ENCODE measurements at regions not wholly inside any gene's neighbourhood (a gene's known extent, or its start where the extent isn't known, plus 50 kb on each side); places are given as distances from the start of the nearest gene placed in this dataset.

DNA sequence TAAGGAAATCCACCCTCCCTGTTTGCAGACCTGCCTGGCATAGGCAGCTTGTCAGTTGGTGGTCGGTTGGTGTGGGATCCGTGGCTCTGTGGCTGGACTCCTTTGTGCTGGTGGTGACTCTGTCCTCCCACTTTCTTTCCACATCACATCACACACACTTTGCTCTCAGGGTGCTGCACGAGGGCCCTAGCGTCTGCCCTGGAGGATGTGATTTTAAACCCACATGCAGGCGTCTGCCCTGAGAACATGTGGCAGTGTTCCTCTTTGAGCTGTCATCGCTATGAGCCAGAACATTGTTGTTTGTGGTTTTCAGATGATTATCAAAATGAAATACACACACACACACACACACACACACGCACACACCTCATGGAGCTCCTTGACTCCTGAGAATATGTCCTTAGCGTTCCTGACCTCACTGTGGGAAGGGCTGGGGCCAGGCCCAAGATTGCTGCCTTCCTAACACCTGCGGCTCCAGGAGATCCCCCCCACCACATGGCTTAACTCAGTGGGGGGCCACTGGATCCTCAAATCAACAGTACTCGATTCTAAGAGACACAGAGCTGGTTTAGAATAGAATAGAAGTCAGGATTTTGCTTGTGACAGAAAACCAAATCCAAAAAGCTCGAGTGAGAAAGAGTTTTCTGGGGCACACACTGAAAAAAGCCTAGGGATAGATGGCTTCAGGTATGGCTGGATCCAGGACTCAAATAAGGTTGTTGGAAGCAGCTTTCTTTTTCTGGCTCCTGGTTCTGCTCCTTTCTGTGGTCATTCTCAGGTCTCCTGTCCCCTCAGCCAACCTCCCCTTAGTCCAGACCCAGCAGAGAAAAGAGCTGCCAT, 54.8 kb downstream of the RTP5 start:
- DNase-seq (ENCODE audit: extremely low read depth in 1 of 2, low read depth in 1 of 2): no peak

DNA sequence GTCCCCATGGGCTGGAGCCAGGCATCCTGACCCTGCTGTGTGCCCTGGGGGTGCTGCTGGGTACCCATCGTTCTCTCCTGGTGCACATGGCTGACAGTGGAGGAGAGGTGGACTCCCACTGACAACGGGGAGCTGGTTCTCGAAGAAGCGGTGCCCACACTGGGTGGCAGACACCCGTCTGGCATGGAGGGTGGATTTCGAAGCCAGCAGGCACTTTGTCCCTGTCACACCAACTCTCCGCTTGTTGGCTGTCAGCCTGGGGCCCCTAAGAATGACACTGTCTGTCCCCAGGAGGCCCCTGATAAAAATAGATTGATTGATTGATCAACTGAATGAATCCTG, 55.4 kb downstream of the RTP5 start:
- no peak for DNase-seq (ENCODE audit: extremely low read depth in 1 of 2, low read depth in 1 of 2)

DNA sequence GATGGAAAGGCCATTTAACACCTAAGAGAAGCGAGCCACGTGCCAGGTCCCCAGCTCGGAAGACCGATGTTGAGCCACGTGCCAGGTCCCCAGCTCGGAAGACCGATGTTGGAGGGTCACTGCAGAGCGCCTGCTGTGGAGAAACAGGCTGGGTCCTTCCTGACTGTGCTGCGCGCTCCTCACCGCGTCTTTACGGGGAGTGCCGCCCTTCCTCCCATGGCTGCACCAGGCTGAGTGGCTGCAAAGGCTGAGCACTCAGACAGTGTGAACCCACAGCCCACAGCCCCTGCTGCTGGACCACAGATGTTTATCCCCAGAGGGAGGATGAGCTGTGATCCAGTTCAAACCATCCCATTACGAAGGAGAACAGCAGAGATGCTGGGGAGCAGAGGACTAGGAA, 55.7 kb downstream of the RTP5 start:
- no peak for DNase-seq (ENCODE audit: extremely low read depth in 1 of 2, low read depth in 1 of 2)

DNA sequence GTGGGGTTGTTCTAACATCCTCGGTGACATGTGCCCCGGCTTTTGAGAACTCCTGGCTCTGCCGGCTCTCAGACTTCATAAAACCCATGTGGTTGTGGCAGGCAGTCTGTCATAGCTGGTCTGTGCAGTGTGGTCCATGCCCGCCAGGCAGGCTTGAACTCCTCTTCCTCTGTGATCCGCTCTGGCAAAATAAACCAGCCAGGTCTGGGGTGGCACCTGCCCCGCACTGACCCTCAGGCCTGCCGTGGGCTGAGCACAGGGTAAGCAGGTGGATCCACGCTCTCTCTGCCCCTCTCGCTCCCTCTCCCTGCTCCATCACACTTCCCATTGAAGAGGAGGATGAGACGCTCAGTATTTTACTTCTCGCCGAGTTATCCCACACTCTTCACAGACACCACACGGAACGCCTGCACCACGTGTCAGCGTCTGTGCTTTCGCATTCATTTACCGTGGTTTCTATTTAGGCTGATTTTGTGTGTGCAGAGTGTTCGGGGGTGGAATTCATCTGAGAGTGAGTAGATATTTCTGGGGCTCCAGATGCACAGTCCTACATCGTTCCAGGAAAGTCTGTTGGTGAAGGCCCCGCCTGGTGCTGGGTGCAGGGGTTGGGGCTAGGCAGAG, 56.4 kb downstream of the RTP5 start:
- DNase-seq (ENCODE audit: extremely low read depth in 1 of 2, low read depth in 1 of 2): no peak

- DNase-seq (ENCODE audit: extremely low read depth in 1 of 2, low read depth in 1 of 2): no peak
Measured at GRCh38 chr2:241926541-241927311, 57.2 kb downstream of the RTP5 start.

DNA sequence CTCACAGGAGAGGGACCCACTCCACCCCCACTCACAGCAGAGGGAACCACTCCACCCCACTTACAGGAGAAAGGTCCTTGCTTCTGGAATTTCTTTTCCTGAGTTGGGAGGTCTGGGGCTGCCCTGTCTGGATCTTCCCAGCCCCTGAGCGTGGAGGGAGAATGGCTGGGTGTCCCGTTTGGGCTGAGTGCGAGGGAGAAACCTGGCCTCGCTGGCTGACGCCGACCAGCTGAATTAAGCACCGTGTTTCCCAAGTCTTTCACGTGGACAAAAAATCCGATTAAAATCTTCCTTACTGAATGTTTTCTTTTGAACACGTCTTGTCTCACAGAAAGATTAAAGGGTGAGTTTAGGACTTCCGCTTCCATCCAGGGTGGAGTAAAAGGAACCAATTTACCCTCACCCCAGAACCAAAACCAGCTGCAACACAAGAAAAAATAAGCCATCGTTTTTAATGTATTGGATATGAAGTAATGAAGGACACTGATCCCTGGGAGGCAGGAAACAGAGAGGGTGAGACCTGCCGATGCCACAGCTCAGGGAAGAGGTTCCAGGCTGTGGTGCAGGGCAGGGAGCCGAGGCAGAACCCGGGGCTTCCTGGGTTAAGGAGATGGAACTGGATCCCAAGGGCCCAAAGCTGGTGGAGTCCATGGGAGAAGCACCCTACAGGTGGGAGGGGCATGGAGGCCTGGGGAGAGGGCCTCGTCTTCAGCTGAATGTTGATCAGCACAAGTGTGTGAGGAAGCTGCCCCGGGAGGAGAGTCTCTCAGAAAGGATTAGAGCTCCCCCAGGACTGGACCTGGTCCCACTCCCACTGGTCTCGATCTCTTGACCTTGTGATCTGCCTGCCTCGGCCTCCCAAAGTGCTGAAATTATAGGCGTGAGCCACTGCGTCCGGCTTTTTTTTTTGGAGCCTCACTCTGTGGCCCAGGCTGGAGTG, 60.3 kb downstream of the RTP5 start:
- DNase-seq (ENCODE audit: extremely low read depth in 1 of 2, low read depth in 1 of 2): no peak

DNA sequence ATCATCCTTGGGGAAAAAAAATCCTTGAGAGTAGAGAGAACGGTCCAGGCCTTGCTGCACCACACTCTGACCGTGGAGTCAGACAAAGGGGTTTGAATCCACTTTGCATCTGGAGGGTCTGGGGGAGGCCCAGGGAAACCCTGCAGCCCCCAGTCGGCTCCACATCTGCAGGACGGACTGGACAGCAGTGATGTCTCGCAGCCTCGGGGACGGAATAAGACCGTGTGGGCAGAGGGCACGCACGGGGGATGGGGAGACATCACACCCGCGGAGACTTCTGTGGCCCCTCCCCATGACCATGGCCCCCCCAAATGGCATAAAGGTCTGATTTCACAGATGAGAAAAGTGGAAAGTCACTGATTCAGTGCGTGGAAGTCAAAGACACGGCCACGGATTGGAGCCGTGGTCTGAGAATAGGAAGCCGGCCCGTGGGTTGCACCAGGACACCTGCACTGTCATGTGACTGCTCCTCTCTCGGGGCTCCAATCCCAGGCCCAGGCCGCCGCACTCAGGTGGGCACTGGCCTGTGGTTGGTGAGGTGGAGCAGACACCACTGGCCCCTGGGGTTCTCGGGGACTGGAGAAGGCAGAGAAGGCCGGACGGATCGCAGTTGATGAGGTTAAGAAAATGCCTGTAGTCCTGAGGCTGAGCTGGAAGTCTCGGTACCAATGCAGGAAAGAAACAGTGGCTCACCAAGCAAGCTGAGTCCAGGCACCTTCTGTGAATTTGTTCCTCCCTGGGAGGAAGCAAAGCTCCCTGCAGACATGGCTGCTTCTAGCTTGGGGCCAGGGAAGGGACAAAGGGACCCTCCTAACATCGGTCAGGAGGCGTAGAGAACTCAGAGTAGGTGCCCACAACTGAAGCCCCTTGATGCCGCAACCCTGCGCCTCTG, 61.8 kb downstream of the RTP5 start:
- no peak for DNase-seq (ENCODE audit: extremely low read depth in 1 of 2, low read depth in 1 of 2)

DNA sequence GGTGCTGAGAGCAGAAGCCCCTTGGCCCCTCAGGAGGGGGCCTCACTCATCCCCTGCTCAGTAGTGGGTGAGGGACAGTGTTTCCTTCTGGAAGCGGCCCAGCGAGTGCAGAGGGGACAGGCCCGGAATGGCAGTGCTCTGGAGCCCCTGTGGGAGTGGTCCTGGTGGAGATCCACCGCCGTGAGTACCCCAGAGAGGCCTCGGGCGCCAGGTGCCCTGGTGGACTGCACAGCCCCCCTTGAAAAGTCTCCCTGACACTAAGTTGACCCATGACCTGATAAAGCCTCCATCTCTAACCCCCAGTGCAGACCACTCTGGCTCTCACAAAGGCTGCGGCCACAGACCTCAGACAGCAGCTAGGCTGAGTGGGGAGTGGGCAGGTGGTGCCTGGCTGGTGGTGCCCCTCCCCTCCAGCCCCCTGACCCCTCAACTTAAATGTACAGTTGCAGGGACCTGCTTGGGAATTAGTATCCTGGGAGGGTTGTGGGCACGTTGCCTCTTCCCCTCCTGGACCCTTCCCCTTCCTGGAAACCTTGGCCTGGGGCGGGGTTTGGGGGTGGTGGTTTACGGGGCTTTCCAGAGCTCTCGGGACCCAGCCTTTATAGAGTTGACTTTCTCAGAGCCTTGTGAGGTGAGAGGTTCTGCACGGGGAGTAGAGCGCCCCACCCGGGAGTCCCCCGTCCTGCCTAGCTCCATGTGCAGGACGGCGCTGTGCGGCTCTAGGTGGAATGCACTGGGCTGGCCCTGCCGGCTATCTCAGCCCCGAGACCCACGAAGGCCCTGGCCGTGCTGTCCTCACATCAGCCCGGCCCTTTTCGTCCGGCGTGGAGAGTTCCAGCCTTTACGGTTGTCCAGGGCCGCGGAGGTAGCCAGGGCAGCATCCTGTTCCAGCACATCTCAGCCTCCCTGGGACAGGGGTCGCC, 62.7 kb downstream of the RTP5 start:
- no peak for DNase-seq (ENCODE audit: extremely low read depth in 1 of 2, low read depth in 1 of 2)

DNA sequence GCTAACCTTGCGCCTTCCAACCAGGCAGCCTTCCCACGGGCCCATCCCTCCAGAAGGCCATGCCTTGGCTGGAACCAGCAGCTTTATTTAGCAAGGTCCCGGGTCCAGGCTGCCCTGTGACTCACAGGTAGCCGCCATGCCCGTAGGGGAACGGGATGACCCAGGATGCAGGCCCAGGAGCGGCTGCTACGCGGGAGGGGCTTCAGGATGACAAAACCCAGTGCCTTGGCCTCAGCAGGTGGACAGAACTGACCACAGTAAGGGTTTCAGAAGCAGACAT, 63.3 kb downstream of the RTP5 start:
- DNase-seq (ENCODE audit: extremely low read depth in 1 of 2, low read depth in 1 of 2): no peak

DNA sequence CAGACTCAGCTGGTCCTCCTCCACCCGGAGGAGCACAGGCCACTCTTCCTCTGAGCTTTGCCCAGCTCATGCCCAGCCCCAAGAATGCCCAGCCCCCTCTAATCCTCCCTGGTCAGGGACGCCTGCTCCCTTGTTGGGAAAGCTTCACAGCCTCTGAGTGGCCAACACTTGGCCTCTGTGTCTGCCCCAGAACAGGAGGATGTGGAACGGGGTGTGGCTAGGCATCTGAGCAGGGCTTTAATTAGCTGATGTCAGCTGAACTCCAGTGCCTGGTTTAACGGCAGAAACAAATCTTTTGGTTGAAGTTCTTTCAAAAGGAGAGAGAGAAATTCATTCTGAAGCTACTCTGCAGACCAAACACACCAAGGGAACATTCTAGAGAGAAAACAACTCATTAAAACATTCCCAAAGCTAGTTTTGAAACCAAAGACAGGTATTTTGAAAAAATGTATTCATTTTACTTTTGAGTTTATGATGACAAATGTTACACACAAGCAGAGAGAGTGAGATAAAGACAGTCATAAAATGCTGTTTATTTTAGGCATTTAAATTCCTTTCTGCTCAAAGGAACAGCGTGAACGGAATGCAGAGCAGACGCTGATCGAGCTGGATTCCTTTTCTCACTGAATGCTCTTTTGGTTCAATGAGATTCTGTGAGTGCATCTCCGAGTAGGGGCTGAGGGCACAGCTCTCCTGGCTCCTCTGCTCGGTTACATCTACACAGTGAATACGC, 63.8 kb downstream of the RTP5 start:
- DNase-seq (ENCODE audit: extremely low read depth in 1 of 2, low read depth in 1 of 2): no peak

- DNase-seq (ENCODE audit: extremely low read depth in 1 of 2, low read depth in 1 of 2): no peak
Measured at GRCh38 chr2:241935314-241935713, 65.8 kb downstream of the RTP5 start.

DNA sequence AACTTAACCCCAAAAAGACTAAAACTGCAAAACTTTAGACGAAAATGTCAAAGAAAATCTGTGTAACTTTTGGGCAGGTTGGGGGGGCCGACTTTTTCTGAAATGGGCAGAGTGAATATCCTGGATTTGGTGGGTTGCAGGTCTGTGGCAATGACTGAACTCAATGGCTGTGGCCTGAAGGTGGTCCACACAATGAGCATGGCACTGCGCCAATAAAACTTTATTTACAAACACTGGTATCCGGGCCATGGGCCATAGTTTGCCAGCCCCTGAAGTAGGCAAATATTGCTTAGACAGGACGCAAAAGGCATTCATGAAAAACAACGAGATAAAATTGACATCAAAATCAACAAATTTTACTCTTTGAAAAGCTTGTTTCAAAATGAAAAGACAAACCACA, 66.2 kb downstream of the RTP5 start:
- no peak for DNase-seq (ENCODE audit: extremely low read depth in 1 of 2, low read depth in 1 of 2)

GRCh38 chr2:241936457-241937133, 67.1 kb downstream of the RTP5 start:
- no peak for DNase-seq (ENCODE audit: extremely low read depth in 1 of 2, low read depth in 1 of 2)

DNA sequence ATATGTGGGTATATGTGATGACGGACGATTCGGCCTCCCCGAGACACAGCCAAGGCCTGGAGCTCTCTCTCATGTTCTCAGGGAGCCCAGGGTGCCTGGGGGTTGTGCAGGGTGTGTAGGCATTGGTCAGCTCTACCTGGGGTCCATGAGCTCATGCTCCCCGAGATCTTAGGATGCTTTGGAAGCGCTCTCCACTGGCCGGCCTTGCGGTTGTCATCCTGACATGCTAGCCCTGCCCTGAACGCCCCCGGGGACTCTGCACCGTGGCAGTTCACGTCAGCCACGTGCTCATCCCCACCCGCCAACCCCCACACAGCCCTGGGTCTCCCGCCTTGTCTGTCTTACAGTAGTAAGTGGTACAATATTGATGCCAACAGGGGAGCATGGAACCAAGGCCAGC, 67.8 kb downstream of the RTP5 start:
- no peak for DNase-seq (ENCODE audit: extremely low read depth in 1 of 2, low read depth in 1 of 2)

DNA sequence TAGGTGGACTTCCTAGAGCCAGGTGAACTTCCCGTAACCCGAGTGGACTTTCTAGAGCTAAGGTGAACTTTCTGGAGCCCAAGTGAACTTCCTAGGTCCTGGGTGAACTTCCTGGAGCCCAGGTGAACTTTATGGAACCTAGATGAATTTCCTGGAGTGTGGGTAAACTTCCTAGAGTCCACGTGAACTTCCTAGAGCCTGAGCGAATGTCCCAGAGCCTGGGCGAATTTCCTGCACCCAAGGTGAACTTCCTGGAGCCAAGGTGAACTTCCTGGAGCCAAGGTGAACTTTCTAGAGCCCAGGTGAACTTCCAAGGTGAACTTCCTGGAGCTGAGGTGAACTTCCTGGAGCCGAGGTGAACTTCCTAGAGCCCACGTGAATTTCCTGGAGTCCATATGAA, 70.0 kb downstream of the RTP5 start:
- no peak for DNase-seq (ENCODE audit: extremely low read depth in 1 of 2, low read depth in 1 of 2)

- no peak for DNase-seq (ENCODE audit: extremely low read depth in 1 of 2, low read depth in 1 of 2)
Measured at GRCh38 chr2:241940329-241940728, 70.8 kb downstream of the RTP5 start.

- DNase-seq (ENCODE audit: extremely low read depth in 1 of 2, low read depth in 1 of 2): no peak
Measured at GRCh38 chr2:241941691-241942301, 72.3 kb downstream of the RTP5 start.
